ENCODE measurements at regions not wholly inside any gene's neighbourhood (a gene's known extent, or its start where the extent isn't known, plus 50 kb on each side); places are given as distances from the start of the nearest gene placed in this dataset.

DNA sequence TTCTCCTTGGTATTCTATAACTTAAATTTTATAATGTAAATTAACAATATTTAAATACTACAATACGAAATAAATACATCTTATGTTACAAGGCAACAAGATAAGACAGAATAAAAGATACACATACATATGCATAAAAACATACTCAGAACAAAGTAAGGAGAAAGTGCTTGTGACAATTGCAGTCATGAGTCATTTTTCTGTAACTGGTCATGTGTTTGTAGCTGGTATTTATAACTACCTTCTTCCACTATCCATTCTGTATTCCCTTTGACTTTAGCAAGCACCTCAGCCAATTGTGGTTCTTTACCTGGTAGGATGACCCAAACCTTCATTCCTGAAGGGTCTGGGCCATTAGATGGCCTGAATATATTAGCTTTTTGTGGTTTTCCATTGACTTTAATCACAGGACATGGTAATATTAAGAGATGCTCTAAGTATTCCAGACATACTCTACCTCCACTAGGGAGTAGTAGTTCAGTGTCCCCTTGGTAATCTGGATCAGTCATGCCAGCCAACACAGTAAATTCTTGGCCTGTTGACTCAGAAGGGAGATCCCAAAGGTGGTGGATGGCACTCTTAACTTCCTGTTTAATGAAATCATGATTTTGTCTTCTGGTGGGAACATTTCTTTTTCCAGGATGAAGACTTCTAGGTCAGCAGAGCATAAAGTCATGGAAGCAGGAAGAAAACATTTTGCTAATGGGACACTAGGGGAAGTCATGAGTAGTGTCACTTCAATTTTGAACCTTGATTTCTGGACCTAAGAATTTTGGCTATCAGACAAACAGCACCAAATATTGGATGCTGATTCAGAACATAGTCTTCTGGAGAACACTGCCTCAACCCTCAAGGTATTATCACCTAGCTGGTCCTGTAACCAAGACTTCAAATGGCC lies 733.7 kb upstream of the IGFBP3 start:
- TF ChIP-seq, protein P1, sequence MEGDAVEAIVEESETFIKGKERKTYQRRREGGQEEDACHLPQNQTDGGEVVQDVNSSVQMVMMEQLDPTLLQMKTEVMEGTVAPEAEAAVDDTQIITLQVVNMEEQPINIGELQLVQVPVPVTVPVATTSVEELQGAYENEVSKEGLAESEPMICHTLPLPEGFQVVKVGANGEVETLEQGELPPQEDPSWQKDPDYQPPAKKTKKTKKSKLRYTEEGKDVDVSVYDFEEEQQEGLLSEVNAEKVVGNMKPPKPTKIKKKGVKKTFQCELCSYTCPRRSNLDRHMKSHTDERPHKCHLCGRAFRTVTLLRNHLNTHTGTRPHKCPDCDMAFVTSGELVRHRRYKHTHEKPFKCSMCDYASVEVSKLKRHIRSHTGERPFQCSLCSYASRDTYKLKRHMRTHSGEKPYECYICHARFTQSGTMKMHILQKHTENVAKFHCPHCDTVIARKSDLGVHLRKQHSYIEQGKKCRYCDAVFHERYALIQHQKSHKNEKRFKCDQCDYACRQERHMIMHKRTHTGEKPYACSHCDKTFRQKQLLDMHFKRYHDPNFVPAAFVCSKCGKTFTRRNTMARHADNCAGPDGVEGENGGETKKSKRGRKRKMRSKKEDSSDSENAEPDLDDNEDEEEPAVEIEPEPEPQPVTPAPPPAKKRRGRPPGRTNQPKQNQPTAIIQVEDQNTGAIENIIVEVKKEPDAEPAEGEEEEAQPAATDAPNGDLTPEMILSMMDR (conservative IDR thresholded peaks at IDR 0.05; ENCODE audit: low read depth, low read length), result no peak

DNA sequence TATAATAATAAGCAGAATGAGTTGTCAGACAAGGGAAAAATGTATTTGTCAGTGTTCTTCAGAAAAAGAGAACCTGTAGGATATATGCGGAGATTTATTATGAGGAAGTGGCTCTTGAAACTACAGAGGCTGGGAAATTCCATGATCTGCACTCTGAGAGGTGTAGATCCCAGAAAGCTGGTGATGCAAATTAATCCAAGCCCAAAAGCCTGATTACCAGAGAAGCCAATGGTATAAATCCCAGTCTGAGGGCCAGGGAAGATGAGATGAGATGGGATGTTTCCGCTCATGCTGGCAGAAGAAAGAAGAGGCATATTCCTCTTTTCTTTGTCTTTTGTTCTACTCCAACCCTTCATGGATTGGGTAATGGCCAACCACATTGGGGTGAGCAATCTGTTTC lies 732.8 kb upstream of the IGFBP3 start:
- TF ChIP-seq, protein P1 (conservative IDR thresholded peaks at IDR 0.05; ENCODE audit: low read depth, low read length), result no peak
- H3K4me3 ChIP-seq (ENCODE audit: low read length), result no peak overlapping the region
- no peak for DNase-seq (ENCODE audit: low read depth)

More for the DNA sequence above, 733.7 kb upstream of the IGFBP3 start:
- no peak overlapping the region for H3K4me3 ChIP-seq (ENCODE audit: low read length)
- no peak for DNase-seq (ENCODE audit: low read depth)

DNA sequence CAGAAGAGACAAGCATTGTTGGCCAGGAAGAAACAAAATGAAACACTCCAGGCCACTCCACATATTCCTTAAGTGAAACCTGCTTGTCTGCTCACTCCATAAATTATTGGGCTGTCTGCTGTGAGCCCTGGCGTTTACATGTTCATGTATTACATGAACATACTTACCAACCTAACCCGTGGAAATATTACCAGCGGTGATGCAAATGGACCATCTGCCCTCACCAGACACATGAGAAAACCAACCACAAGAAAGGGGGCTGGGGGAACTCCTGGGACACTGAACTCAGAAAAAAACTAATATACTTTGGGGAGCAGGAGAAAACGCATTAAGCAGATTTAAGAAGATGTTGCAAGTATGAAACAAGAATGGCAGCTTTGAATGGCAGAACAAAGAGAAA lies 731.2 kb upstream of the IGFBP3 start:
- TF ChIP-seq, protein P1 (conservative IDR thresholded peaks at IDR 0.05; ENCODE audit: low read depth, low read length), result no peak
- no peak for DNase-seq (ENCODE audit: low read depth)
- no peak overlapping the region for H3K4me3 ChIP-seq (ENCODE audit: low read length)

DNA sequence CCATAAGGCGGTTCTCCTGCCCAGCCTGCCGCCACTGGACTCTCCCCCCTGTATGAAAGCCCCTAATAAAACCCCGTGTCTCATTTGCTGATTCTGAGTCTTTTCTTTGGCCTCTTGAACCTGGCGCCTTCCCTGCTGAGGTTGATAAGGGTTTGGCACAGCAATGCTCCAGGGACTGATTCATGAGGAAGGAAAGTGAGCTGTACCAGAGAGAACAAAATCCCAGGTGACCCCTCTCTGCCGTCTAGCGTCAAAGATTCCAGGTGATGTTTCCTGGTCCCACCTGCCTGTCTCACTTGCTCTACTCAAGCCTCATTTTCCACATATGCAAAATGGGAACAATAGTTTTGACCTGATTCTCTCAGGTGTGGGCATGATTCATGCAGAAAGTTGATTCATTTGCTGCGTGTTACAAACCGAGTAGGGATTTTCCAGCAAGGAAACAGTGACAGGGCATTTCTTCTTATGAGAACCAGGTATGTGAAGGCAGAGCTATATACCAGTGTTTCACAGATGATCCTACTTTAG lies 730.6 kb upstream of the IGFBP3 start:
- no peak for DNase-seq (ENCODE audit: low read depth)
- H3K4me3 ChIP-seq (ENCODE audit: low read length), result no peak overlapping the region
- TF ChIP-seq, protein P1 (conservative IDR thresholded peaks at IDR 0.05; ENCODE audit: low read depth, low read length), result no peak

DNA sequence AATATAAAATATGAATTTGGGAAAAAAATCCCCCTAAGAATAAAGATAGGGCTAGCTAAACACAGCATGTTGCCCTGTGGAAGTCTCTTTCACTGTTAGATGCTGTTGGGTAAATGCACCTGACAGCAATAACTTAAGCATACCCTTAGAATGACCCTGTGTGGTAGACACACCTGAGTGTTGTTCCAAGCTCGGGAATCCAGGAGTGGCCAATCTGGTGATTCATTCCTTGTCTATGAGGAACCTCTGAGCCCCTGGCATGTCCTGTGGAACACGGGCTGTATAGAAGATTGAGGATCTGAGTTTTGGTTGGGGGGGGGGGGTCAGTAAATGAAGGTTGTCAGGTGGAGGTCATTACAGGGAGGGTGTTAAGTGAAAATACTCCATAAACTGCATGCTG lies 730.0 kb upstream of the IGFBP3 start:
- no peak for DNase-seq (ENCODE audit: low read depth)
- H3K4me3 ChIP-seq (ENCODE audit: low read length), result no peak overlapping the region
- TF ChIP-seq, protein P1 (conservative IDR thresholded peaks at IDR 0.05; ENCODE audit: low read depth, low read length), result no peak

DNA sequence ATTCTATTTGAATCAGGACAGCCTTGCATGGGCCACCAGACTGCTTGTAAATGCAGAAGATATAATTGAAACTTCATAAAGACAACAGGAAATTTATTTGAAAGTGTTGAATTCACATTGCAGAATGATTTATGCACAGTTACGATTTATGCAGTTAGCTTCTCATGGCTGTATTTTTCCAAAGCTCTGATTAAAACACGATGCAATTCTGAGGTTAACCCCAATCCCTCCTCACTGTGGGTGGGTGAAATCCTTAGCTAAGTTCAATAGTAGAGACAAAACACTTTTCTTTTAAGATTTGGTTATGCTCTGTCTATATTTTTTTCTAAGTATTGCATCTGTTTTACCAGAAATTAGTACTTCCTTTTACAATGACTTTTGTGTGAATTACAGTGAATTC lies 728.8 kb upstream of the IGFBP3 start:
- H3K4me3 ChIP-seq (ENCODE audit: low read length), result no peak overlapping the region
- TF ChIP-seq, protein P1 (conservative IDR thresholded peaks at IDR 0.05; ENCODE audit: low read depth, low read length), result no peak
- DNase-seq (ENCODE audit: low read depth), result no peak

All from retinal pigment epithelial cell (primary cell).